Activated CD8-positive, alpha-beta T cell treated with anti-CD3 and anti-CD28 coated beads for 36 hours (primary cell): ENCODE measurements at regions not wholly inside any gene's neighbourhood (a gene's known extent, or its start where the extent isn't known, plus 50 kb on each side); places are given as distances from the start of the nearest gene placed in this dataset.
"Not testable (repeated sequence)": the region's sequence is repeated elsewhere in the genome, so short reads cannot be mapped to it uniquely, and the experiment has no call there.

ENCODE experiments used
- ATAC-seq: fragments of 200-7000 bp; cut with Tn5 transposase; one replicate; pipeline ENCODE4 v1.10.0; 2021; ENCODE audit warnings: mild to moderate bottlenecking, moderate library complexity
- CTCF ChIA-PET: fragments of 350-600 bp; sonication (Branson Sonifier 250); formaldehyde crosslinking; loops from one replicate; lab custom pipeline; 2021; ENCODE audit warnings: antibody characterized with exemption; lab: Charles Lee
- POLR2A ChIA-PET: fragments of 350-600 bp; sonication (Branson Sonifier 250); formaldehyde crosslinking; loops from one replicate; lab custom pipeline; 2021; ENCODE audit warnings: antibody characterized with exemption; lab: Charles Lee
- DNase-seq: peaks from one replicate; pipeline ENCODE4 v3.0.0-alpha.2; 2020
- H3K27ac Mint-ChIP-seq: one replicate; pipeline ENCODE4 v1.8.0; 2021; ENCODE audit warnings: mild to moderate bottlenecking, mixed read lengths
- H3K27me3 Mint-ChIP-seq: one replicate; pipeline ENCODE4 v1.8.0; 2021; ENCODE audit warnings: mixed read lengths
- H3K36me3 Mint-ChIP-seq: one replicate; pipeline ENCODE4 v1.8.0; 2021; ENCODE audit warnings: low read depth, mixed read lengths
- H3K4me1 Mint-ChIP-seq: one replicate; pipeline ENCODE4 v1.8.0; 2021; ENCODE audit warnings: low read depth, mixed read lengths
- H3K4me3 Mint-ChIP-seq: one replicate; pipeline ENCODE4 v1.8.0; 2021; ENCODE audit warnings: mild to moderate bottlenecking, moderate library complexity, mixed read lengths
- H3K9me3 Mint-ChIP-seq: one replicate; pipeline ENCODE4 v1.8.0; 2021; ENCODE audit warnings: mixed read lengths
- CTCF ChIP-seq: fragments of 200-600 bp; IDR thresholded peaks from one replicate; pipeline ENCODE4 v1.8.0; 2022; ENCODE audit warnings: antibody characterized with exemption, mild to moderate bottlenecking
- intact Hi-C: fragments of 100-400 bp; cut with micrococcal nuclease; formaldehyde crosslinking; loops from one replicate; pipeline ENCODE4 v1.10.0; 2022

DNA sequence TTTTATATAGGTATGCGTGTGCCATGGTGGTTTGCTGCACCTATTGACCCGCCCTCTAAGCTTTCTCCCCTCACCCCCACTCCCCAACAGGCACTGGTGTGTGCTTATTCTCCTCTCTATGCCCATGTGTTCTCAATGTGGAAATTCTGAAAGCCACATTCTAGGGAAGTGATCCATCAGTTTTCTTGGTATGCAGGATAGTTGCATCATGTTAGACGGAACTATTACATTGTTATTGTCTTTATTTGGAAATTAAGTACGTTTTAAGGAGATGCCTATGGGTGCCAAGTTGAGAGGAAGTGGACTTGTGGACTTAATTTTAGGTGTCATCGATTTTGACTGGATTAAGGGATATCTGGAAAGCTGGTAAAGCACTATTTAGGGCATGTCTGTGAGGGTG lies 204.6 kb downstream of the RBM46 start:
- H3K27me3 Mint-ChIP-seq, result peaks cover 2% of the 10 kb centered on the region
- CTCF ChIA-PET, result no interaction called here
- H3K9me3 Mint-ChIP-seq, result no peaks in the 10 kb centered on the region
- no peak for TF ChIP-seq CTCF
- no peak overlapping the region for H3K4me3 Mint-ChIP-seq
- POLR2A ChIA-PET, result no interaction called here
- intact Hi-C loops, result no loop called here
- H3K36me3 Mint-ChIP-seq, result no peaks in the 10 kb centered on the region
- no peaks in the 10 kb centered on the region for H3K4me1 Mint-ChIP-seq
- no peak for ATAC-seq
- H3K27ac Mint-ChIP-seq, result no peak overlapping the region
- DNase-seq, result no peak

- Mint-ChIP-seq H3K27ac (no peak overlapping the region), H3K4me1 (no peaks in the 10 kb centered on the region), H3K9me3 (no peaks in the 10 kb centered on the region), H3K4me3 (no peak overlapping the region), H3K36me3 (no peaks in the 10 kb centered on the region), H3K27me3 (peaks cover 2% of the 10 kb centered on the region)
- CTCF ChIA-PET, result no interaction called here
- no peak for ATAC-seq
- no peak for TF ChIP-seq CTCF
- DNase-seq, result no peak
- POLR2A ChIA-PET, result no interaction called here
- intact Hi-C loops, result no loop called here
Observed at GRCh38 chr4:154988511-154988910, 207.4 kb downstream of the RBM46 start.

DNA sequence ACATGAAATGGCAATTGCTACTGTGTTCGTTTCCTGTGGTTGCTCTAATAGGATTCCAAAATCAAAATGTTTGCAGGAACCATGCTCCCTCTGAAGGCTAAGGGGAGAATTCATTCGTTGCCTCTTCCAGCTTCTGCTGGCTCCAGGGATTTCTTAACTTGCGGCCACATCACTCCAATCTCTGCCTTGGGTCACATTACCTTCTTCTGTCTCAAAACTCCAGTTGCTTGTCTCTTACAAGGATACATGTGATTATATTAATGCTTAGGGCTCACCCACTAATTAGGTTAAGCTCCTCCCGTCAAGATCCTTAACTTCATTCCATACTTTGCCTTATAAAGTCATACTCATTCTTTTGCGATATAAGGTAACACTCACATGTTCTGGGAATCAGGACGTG lies 208.4 kb downstream of the RBM46 start:
- Mint-ChIP-seq H3K27ac (no peak overlapping the region), H3K4me3 (no peak overlapping the region)
- intact Hi-C loops, result no loop called here

GRCh38 chr4:154997866-154998265 lies 210.6 kb upstream of the NPY2R start:
- H3K27ac Mint-ChIP-seq, POLR2A ChIA-PET, H3K27me3 Mint-ChIP-seq, ATAC-seq, H3K36me3 Mint-ChIP-seq, H3K4me3 Mint-ChIP-seq, H3K4me1 Mint-ChIP-seq, intact Hi-C loops, DNase-seq, CTCF ChIA-PET, H3K9me3 Mint-ChIP-seq: not testable (repeated sequence)

More for the DNA sequence above, 208.4 kb downstream of the RBM46 start:
- Mint-ChIP-seq H3K36me3 (no peaks in the 10 kb centered on the region), H3K9me3 (no peaks in the 10 kb centered on the region), H3K4me1 (no peaks in the 10 kb centered on the region), H3K27me3 (peaks cover 2% of the 10 kb centered on the region)
- no peak for TF ChIP-seq CTCF
- ChIA-PET CTCF (no interaction called here), POLR2A (no interaction called here)
- no peak for DNase-seq
- ATAC-seq, result no peak

- TF ChIP-seq CTCF, result no peak
- H3K9me3 Mint-ChIP-seq, result no peaks in the 10 kb centered on the region
- DNase-seq, result no peak
- no peak for ATAC-seq
- no peak overlapping the region for H3K27ac Mint-ChIP-seq
- no peaks in the 10 kb centered on the region for H3K4me1 Mint-ChIP-seq
- H3K4me3 Mint-ChIP-seq, result no peak overlapping the region
- peaks cover 2% of the 10 kb centered on the region for H3K27me3 Mint-ChIP-seq
- H3K36me3 Mint-ChIP-seq, result no peaks in the 10 kb centered on the region
- ChIA-PET POLR2A (no interaction called here), CTCF (no interaction called here)
- intact Hi-C loops, result no loop called here
Observed at GRCh38 chr4:154998284-154998683, 210.2 kb upstream of the NPY2R start.

GRCh38 chr4:154998773-154999172 lies 209.7 kb upstream of the NPY2R start:
- CTCF ChIA-PET, result no interaction called here

More at GRCh38 chr4:154998773-154999172, 209.7 kb upstream of the NPY2R start:
- ATAC-seq (no peak), DNase-seq (no peak)
- no peaks in the 10 kb centered on the region for H3K4me1 Mint-ChIP-seq
- peaks cover 2% of the 10 kb centered on the region for H3K27me3 Mint-ChIP-seq
- TF ChIP-seq CTCF, result no peak
- intact Hi-C loops, result no loop called here
- H3K9me3 Mint-ChIP-seq, result no peaks in the 10 kb centered on the region
- no peak overlapping the region for H3K4me3 Mint-ChIP-seq
- no peaks in the 10 kb centered on the region for H3K36me3 Mint-ChIP-seq
- POLR2A ChIA-PET, result no interaction called here
- no peak overlapping the region for H3K27ac Mint-ChIP-seq
